B cell (primary cell): ENCODE measurements at regions not wholly inside any gene's neighbourhood (a gene's known extent, or its start where the extent isn't known, plus 50 kb on each side); places are given as distances from the start of the nearest gene placed in this dataset.

Experiments
- ATAC-seq: fragments of 200-7000 bp; cut with Tn5 transposase; one replicate; pipeline ENCODE4 v1.10.0; 2021; ENCODE audit warnings: low read depth, mild to moderate bottlenecking, moderate number of reproducible peaks, moderate library complexity
- CTCF ChIA-PET: fragments of 350-600 bp; sonication (Branson Sonifier 250); formaldehyde crosslinking; loops from one replicate; lab custom pipeline; 2021; ENCODE audit warnings: antibody characterized with exemption, inconsistent platforms; lab: Charles Lee
- POLR2A ChIA-PET: fragments of 350-600 bp; sonication (Branson Sonifier 250); formaldehyde crosslinking; loops from one replicate; lab custom pipeline; 2021; ENCODE audit warnings: antibody characterized with exemption; lab: Charles Lee
- DNase-seq: peaks from one replicate; pipeline ENCODE4 v3.0.0; 2013
- H2AFZ ChIP-seq: 2 replicates; pipeline ENCODE4 v1.6.1; 2012; ENCODE audit warnings: mild to moderate bottlenecking, low read depth, low read length; ENCODE audit not compliant: insufficient read depth, poor library complexity, severe bottlenecking
- H3K27ac ChIP-seq, 2 donors: 1 replicate in 1 of 2; 2 replicates in 1 of 2; pipeline ENCODE4 v1.5.1; 2012 to 2013; ENCODE audit warnings: low read length in 2 of 2, mild to moderate bottlenecking in 2 of 2, moderate library complexity in 1 of 2
- H3K27me3 ChIP-seq, 4 experiments: fragments of 200-600 bp in 1 of 4; sonication (generic) in 1 of 4; replicated peaks in 1 of 4; 1 replicate in 2 of 4; 2 replicates in 2 of 4; pipeline versions ENCODE4 v1.6.1 to v1.7.0; 2013 to 2016; ENCODE audit warnings: low read length in 3 of 4, mild to moderate bottlenecking in 2 of 4, mixed read lengths in 1 of 4, moderate library complexity in 1 of 4; ENCODE audit not compliant: insufficient read depth in 4 of 4, control insufficient read depth in 3 of 4; ENCODE audit errors: control extremely low read depth in 1 of 4
- H3K36me3 ChIP-seq, 2 experiments: replicated peaks in 1 of 2; 1 replicate in 1 of 2; 2 replicates in 1 of 2; pipeline versions ENCODE4 v1.6.1 to v1.7.1; 2013; ENCODE audit warnings: low read length in 1 of 2; ENCODE audit not compliant: insufficient read depth in 2 of 2, control insufficient read depth in 1 of 2; ENCODE audit errors: control extremely low read depth in 1 of 2, extremely low read depth in 1 of 2
- H3K4me1 ChIP-seq, 2 donors: fragments of 200-600 bp in 1 of 2; sonication (generic) in 1 of 2; 1 replicate in 1 of 2; 2 replicates in 1 of 2; pipeline versions ENCODE4 v1.5.1 to v1.6.1; 2013 to 2017; ENCODE audit warnings: low read length in 2 of 2; ENCODE audit not compliant: control insufficient read depth in 2 of 2, insufficient read depth in 2 of 2
- H3K4me2 ChIP-seq: replicated peaks from 2 replicates; pipeline ENCODE3; 2012; ENCODE audit warnings: mild to moderate bottlenecking, low read depth, low read length; ENCODE audit not compliant: poor library complexity, severe bottlenecking
- H3K4me3 ChIP-seq, 5 experiments: fragments of 200-600 bp in 1 of 5; sonication (generic) in 1 of 5; 1 replicate in 3 of 5; 2 replicates in 2 of 5; pipeline versions ENCODE4 v1.5.1 to v1.7.0; 2011 to 2016; ENCODE audit warnings: low read length in 4 of 5, mild to moderate bottlenecking in 4 of 5, low read depth in 2 of 5, control low read depth in 1 of 5, moderate library complexity in 1 of 5; ENCODE audit not compliant: insufficient read depth in 1 of 5; ENCODE audit errors: control extremely low read depth in 1 of 5, extremely low read depth in 1 of 5
- H3K79me2 ChIP-seq: fragments of 200-600 bp; sonication (generic); one replicate; pipeline ENCODE4 v1.6.0; 2016; ENCODE audit warnings: low read length; ENCODE audit not compliant: control insufficient read depth, insufficient read depth
- H3K9ac ChIP-seq: fragments of 200-600 bp; sonication (generic); 2 replicates; pipeline ENCODE4 v1.6.1; 2017; ENCODE audit warnings: mild to moderate bottlenecking, low read length, moderate library complexity
- H3K9me3 ChIP-seq, 3 donors: one replicate each; pipeline versions ENCODE4 v1.6.1 to v1.7.1; 2013; ENCODE audit warnings: low read length in 2 of 3; ENCODE audit not compliant: control insufficient read depth in 2 of 3, insufficient read depth in 1 of 3; ENCODE audit errors: control extremely low read depth in 1 of 3
- H4K20me1 ChIP-seq: 2 replicates; pipeline ENCODE4 v1.6.0; 2012; ENCODE audit warnings: mild to moderate bottlenecking, low read length; ENCODE audit not compliant: insufficient read depth, control insufficient read depth, poor library complexity, severe bottlenecking
- H3K27ac Mint-ChIP-seq: one replicate; pipeline ENCODE4 v1.8.0; 2021; ENCODE audit warnings: mixed read lengths
- H3K27me3 Mint-ChIP-seq: one replicate; pipeline ENCODE4 v1.8.0; 2021; ENCODE audit warnings: mixed read lengths
- H3K4me1 Mint-ChIP-seq: one replicate; pipeline ENCODE4 v1.8.0; 2021; ENCODE audit warnings: mixed read lengths
- H3K4me3 Mint-ChIP-seq: one replicate; pipeline ENCODE4 v1.8.0; 2021; ENCODE audit warnings: mixed read lengths
- H3K9me3 Mint-ChIP-seq: one replicate; pipeline ENCODE4 v1.8.0; 2022; ENCODE audit warnings: mixed read lengths; ENCODE audit not compliant: insufficient read depth
- EZH2 ChIP-seq: IDR thresholded peaks from 2 replicates; pipeline ENCODE4 v1.6.1; 2012; ENCODE audit warnings: borderline replicate concordance, low read depth, mild to moderate bottlenecking, moderate library complexity, low read length; ENCODE audit not compliant: insufficient read depth, poor library complexity, severe bottlenecking
- whole genome bisulfite sequencing: methylation state at CpG from one replicate; pipeline ENCODE4 v1.1.5; 2013; ENCODE audit warnings: missing lambda C conversion rate; ENCODE audit not compliant: insufficient coverage; 5-methylcytosine and 5-hydroxymethylcytosine counted together
- intact Hi-C: fragments of 100-400 bp; cut with micrococcal nuclease; formaldehyde crosslinking; loops from one replicate; pipeline ENCODE4 v1.10.0; 2022
- TF ChIP-seq, protein P1 (sequence below): fragments of 200-600 bp; IDR thresholded peaks from one replicate; pipeline ENCODE4 v1.8.0; 2022; ENCODE audit warnings: antibody characterized with exemption, mild to moderate bottlenecking

DNA sequence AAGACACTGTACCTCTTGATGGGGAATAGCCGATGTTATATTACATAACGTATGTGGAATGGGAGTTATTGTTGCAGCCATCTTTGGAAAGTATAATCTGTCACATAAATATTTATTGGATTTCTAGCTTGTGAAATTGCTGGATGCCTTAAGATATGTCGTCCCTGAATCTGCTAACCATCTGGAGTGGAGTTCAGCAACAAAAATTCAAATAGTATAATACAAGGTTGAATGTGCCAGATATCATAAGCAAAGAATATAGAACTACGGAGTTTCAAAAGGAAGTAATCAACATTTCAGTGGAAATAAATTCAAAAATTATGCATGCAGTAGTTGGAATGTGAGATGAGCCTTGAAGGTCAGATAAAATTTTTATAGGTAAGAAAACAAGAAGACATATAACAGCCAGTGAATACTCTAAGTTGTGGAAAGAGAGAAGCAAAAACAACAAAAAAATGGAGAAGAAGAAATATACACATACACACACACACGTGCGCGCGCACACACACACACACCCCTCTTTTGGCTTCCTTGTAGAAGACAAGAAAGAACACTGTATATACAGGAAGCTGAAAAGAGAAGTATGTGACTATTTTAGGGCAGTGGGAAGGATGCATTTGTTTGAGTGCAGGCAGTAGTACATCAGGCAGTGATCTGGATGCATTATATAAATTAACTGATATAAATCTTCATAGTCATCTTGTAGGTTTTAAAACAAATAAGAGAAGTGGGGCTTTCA, 516.7 kb downstream of the KCNT2 start:
- H3K4me3 ChIP-seq, result no peak overlapping the region

DNA sequence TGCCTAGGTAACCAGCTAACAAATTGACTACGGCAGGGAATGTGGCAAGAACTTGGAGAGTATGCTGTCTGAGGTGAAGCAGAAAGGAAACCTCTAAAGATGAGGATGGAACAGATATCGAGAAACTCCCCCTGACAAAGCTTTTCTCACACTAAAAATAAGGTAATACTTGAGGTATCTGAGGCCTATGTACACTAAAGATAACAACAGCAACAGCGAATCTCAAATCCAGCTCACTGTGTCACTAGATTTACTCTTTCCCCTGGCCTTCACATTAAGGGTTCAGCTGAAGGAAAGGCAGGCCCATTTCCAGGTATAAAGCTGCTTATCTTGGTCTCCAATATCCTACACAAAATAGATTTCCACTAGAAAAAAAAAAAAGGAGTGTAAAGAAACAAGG, 518.0 kb downstream of the KCNT2 start:
- Histone ChIP-seq H2AFZ (no peak overlapping the region), H3K27me3 (no peaks in the 10 kb centered on the region), H4K20me1 (no peaks in the 10 kb centered on the region), H3K27ac (no peak overlapping the region), H3K4me2 (no peak overlapping the region), H3K36me3 (no peaks in the 10 kb centered on the region), H3K4me3 (no peak overlapping the region), H3K4me1 (no peaks in the 10 kb centered on the region), H3K9me3 (no peaks in the 10 kb centered on the region), H3K9ac (no peak overlapping the region), H3K79me2 (no peaks in the 10 kb centered on the region)
- H3K4me3 Mint-ChIP-seq, result no peak overlapping the region
- H3K27ac Mint-ChIP-seq, result no peak overlapping the region
- no peaks in the 10 kb centered on the region for H3K4me1 Mint-ChIP-seq
- intact Hi-C loops, result no loop called here
- H3K27me3 Mint-ChIP-seq, result no peaks in the 10 kb centered on the region
- WGBS, result 100% methylated on average over 1 of the region's 3 CpGs
- ChIA-PET CTCF (no interaction called here), POLR2A (no interaction called here)
- TF ChIP-seq EZH2, result no peak
- TF ChIP-seq, protein P1, sequence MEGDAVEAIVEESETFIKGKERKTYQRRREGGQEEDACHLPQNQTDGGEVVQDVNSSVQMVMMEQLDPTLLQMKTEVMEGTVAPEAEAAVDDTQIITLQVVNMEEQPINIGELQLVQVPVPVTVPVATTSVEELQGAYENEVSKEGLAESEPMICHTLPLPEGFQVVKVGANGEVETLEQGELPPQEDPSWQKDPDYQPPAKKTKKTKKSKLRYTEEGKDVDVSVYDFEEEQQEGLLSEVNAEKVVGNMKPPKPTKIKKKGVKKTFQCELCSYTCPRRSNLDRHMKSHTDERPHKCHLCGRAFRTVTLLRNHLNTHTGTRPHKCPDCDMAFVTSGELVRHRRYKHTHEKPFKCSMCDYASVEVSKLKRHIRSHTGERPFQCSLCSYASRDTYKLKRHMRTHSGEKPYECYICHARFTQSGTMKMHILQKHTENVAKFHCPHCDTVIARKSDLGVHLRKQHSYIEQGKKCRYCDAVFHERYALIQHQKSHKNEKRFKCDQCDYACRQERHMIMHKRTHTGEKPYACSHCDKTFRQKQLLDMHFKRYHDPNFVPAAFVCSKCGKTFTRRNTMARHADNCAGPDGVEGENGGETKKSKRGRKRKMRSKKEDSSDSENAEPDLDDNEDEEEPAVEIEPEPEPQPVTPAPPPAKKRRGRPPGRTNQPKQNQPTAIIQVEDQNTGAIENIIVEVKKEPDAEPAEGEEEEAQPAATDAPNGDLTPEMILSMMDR, result no peak
- ATAC-seq, result no peak
- peaks cover 3% of the 10 kb centered on the region for H3K9me3 Mint-ChIP-seq
- DNase-seq, result no peak

More for the DNA sequence above, 516.7 kb downstream of the KCNT2 start:
- no peaks in the 10 kb centered on the region for H3K4me1 ChIP-seq
- no peaks in the 10 kb centered on the region for H3K36me3 ChIP-seq
- ATAC-seq (no peak), DNase-seq (no peak)
- WGBS, result no CpG with 5 or more reads among the region's 8 CpGs
- intact Hi-C loops, result no loop called here
- H4K20me1 ChIP-seq, result no peaks in the 10 kb centered on the region
- H3K9me3 ChIP-seq, result no peaks in the 10 kb centered on the region
- H3K27me3 ChIP-seq, result no peaks in the 10 kb centered on the region
- no peak overlapping the region for H3K4me2 ChIP-seq
- ChIA-PET POLR2A (no interaction called here), CTCF (no interaction called here)
- Mint-ChIP-seq H3K27me3 (no peaks in the 10 kb centered on the region), H3K4me1 (no peaks in the 10 kb centered on the region), H3K27ac (no peak overlapping the region), H3K9me3 (peaks cover 3% of the 10 kb centered on the region), H3K4me3 (no peak overlapping the region)
- H3K27ac ChIP-seq, result no peak overlapping the region
- no peaks in the 10 kb centered on the region for H3K79me2 ChIP-seq
- TF ChIP-seq, protein P1, result no peak
- TF ChIP-seq EZH2, result no peak
- H3K9ac ChIP-seq, result no peak overlapping the region
- H2AFZ ChIP-seq, result no peak overlapping the region
